ENCODE measurements at regions not wholly inside any gene's neighbourhood (a gene's known extent, or its start where the extent isn't known, plus 50 kb on each side); places are given as distances from the start of the nearest gene placed in this dataset.

DNA sequence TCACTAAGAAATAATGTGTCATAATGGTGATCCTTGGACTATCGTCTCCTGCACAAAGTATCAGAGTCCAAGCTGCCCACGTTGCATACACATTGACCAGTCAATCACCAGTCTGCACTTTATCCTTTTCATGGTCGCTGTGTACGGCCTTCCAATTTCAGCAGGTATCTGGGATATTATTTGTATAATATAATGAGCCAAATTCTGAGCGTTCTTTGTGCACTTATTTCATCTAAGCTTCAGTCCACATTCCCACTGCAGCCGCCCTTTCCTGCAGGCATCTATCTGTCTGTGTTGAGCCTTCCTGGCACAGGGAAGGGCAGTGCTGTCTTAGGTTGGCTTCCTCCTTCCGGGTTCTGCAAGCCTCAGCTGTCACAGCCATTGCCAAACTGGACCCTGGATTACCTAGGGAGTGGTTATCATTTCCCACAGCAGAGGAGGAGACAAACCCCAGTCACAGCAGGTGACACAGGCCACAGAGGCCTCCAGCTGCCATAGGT lies 174.3 kb downstream of the TTLL2 start:
- TF ChIP-seq, protein P1, sequence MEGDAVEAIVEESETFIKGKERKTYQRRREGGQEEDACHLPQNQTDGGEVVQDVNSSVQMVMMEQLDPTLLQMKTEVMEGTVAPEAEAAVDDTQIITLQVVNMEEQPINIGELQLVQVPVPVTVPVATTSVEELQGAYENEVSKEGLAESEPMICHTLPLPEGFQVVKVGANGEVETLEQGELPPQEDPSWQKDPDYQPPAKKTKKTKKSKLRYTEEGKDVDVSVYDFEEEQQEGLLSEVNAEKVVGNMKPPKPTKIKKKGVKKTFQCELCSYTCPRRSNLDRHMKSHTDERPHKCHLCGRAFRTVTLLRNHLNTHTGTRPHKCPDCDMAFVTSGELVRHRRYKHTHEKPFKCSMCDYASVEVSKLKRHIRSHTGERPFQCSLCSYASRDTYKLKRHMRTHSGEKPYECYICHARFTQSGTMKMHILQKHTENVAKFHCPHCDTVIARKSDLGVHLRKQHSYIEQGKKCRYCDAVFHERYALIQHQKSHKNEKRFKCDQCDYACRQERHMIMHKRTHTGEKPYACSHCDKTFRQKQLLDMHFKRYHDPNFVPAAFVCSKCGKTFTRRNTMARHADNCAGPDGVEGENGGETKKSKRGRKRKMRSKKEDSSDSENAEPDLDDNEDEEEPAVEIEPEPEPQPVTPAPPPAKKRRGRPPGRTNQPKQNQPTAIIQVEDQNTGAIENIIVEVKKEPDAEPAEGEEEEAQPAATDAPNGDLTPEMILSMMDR (IDR thresholded peaks at IDR 0.05): no peak
- TF ChIP-seq ZFX (IDR thresholded peaks at IDR 0.05; ENCODE audit: borderline replicate concordance): no peak
